Effector memory CD4-positive, alpha-beta T cell (primary cell): ENCODE measurements at regions not wholly inside any gene's neighbourhood (a gene's known extent, or its start where the extent isn't known, plus 50 kb on each side); places are given as distances from the start of the nearest gene placed in this dataset.

Experiments used
- DNase-seq, 3 donors: peaks; one replicate each; pipeline ENCODE4 v3.0.0-alpha.2; 2020
- H3K27ac ChIP-seq: 2 replicates; pipeline ENCODE4 v1.7.0; 2013; ENCODE audit warnings: mild to moderate bottlenecking, low read length, moderate library complexity; ENCODE audit not compliant: insufficient read depth, poor library complexity, severe bottlenecking
- H3K27me3 ChIP-seq: replicated peaks from 2 replicates; pipeline ENCODE4 v1.7.0; 2013; ENCODE audit warnings: mild to moderate bottlenecking, low read length; ENCODE audit not compliant: insufficient read depth, control insufficient read depth, poor library complexity, severe bottlenecking
- H3K36me3 ChIP-seq: 2 replicates; pipeline ENCODE4 v1.7.0; 2013; ENCODE audit warnings: mild to moderate bottlenecking, low read length, moderate library complexity; ENCODE audit not compliant: control insufficient read depth, insufficient read depth
- H3K4me1 ChIP-seq: 2 replicates; pipeline ENCODE4 v1.7.0; 2013; ENCODE audit warnings: low read length, mild to moderate bottlenecking; ENCODE audit not compliant: control insufficient read depth, insufficient read depth, poor library complexity, severe bottlenecking
- H3K4me3 ChIP-seq: 2 replicates; pipeline ENCODE4 v1.7.0; 2013; ENCODE audit warnings: low read length, low read depth, mild to moderate bottlenecking; ENCODE audit not compliant: insufficient read depth, poor library complexity, severe bottlenecking
- H3K9me3 ChIP-seq: 2 replicates; pipeline ENCODE4 v1.7.0; 2013; ENCODE audit warnings: mild to moderate bottlenecking, low read length, moderate library complexity; ENCODE audit not compliant: control insufficient read depth

- H3K27ac ChIP-seq, result no peak overlapping the region
- H3K4me3 ChIP-seq, result no peak overlapping the region
- no peaks in the 10 kb centered on the region for H3K4me1 ChIP-seq
- H3K27me3 ChIP-seq, result no peaks in the 10 kb centered on the region
- H3K9me3 ChIP-seq, result no peaks in the 10 kb centered on the region
- H3K36me3 ChIP-seq, result no peaks in the 10 kb centered on the region
- DNase-seq, result no peak
Measured at GRCh38 chr20:34181484-34181883, 59.7 kb upstream of the ASIP start.

- no peak overlapping the region for H3K27ac ChIP-seq
- DNase-seq, result no peak
- H3K4me1 ChIP-seq, result no peaks in the 10 kb centered on the region
- no peaks in the 10 kb centered on the region for H3K9me3 ChIP-seq
- no peaks in the 10 kb centered on the region for H3K36me3 ChIP-seq
- H3K27me3 ChIP-seq, result no peaks in the 10 kb centered on the region
- no peak overlapping the region for H3K4me3 ChIP-seq
Measured at GRCh38 chr20:34185766-34186620, 55.2 kb upstream of the ASIP start.

DNA sequence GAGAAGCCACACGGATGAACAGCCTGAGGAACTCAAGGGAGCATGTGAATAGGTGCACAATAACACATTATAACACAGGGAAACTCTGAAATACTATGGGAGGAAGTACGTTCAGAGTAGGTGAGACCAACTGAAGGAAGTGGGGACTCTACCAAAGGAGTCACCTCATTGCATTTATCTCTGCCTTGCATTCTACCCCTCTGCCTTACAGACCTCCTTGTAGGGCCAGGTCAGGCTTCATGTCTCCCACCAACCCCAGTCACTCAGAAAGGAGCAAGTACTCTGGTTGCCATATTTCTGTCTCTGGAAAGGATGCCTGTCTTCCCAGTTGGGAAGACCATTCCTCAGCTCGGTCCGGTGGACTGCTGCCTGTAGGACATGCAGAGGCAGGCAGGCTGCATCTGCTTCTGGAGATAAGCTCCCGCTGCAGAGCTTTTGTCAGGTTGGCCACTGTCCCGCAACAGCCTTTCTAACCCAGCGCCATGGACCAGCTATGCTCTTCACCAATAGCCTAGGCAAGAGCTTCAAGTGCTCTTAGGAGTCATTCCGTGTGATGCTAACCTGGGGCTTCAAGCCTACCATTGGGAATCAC, 51.6 kb upstream of the ASIP start:
- no peaks in the 10 kb centered on the region for H3K27me3 ChIP-seq
- no peak for DNase-seq
- no peaks in the 10 kb centered on the region for H3K9me3 ChIP-seq
- H3K4me3 ChIP-seq, result no peak overlapping the region
- H3K27ac ChIP-seq, result no peak overlapping the region
- H3K36me3 ChIP-seq, result no peaks in the 10 kb centered on the region
- H3K4me1 ChIP-seq, result no peaks in the 10 kb centered on the region

- no peak for DNase-seq
- Histone ChIP-seq H3K27me3 (no peaks in the 10 kb centered on the region), H3K27ac (no peak overlapping the region)
Measured at GRCh38 chr20:34190262-34190661, 51.0 kb upstream of the ASIP start.

GRCh38 chr20:34190679-34191090, 50.5 kb upstream of the ASIP start:
- DNase-seq, result peak in 1 of 3 donors; percentile 0
- no peak overlapping the region for H3K4me3 ChIP-seq
- H3K36me3 ChIP-seq, result no peaks in the 10 kb centered on the region
- no peak overlapping the region for H3K27ac ChIP-seq
- H3K27me3 ChIP-seq, result no peaks in the 10 kb centered on the region
- no peaks in the 10 kb centered on the region for H3K4me1 ChIP-seq
- no peaks in the 10 kb centered on the region for H3K9me3 ChIP-seq

More at GRCh38 chr20:34190262-34190661, 51.0 kb upstream of the ASIP start:
- Histone ChIP-seq H3K4me1 (no peaks in the 10 kb centered on the region), H3K4me3 (no peak overlapping the region), H3K9me3 (no peaks in the 10 kb centered on the region), H3K36me3 (no peaks in the 10 kb centered on the region)
